CD8-positive, alpha-beta memory T cell (primary cell): ENCODE measurements at regions not wholly inside any gene's neighbourhood (a gene's known extent, or its start where the extent isn't known, plus 50 kb on each side); places are given as distances from the start of the nearest gene placed in this dataset.

Experiments
- CTCF ChIA-PET: fragments of 350-600 bp; sonication (Branson Sonifier 250); formaldehyde crosslinking; loops from one replicate; lab custom pipeline; 2021; ENCODE audit warnings: antibody characterized with exemption; lab: Charles Lee
- POLR2A ChIA-PET: fragments of 350-600 bp; sonication (Branson Sonifier 250); formaldehyde crosslinking; loops from one replicate; lab custom pipeline; 2021; ENCODE audit warnings: antibody characterized with exemption; lab: Charles Lee
- DNase-seq, 5 donors: peaks; one replicate each; pipeline versions ENCODE4 v3.0.0 to v3.0.0-alpha.2; 2020 to 2022; ENCODE audit warnings: mixed read lengths in 1 of 5
- H3K27ac ChIP-seq: one replicate; pipeline ENCODE4 v1.7.0; 2013; ENCODE audit warnings: low read depth, mild to moderate bottlenecking, low read length, moderate library complexity
- H3K27me3 ChIP-seq: 2 replicates; pipeline ENCODE4 v1.7.0; 2013; ENCODE audit warnings: low read length, mild to moderate bottlenecking; ENCODE audit not compliant: insufficient read depth, poor library complexity, severe bottlenecking
- H3K36me3 ChIP-seq: 2 replicates; pipeline ENCODE4 v1.7.0; 2013; ENCODE audit warnings: mild to moderate bottlenecking, low read length, moderate library complexity; ENCODE audit not compliant: insufficient read depth
- H3K4me1 ChIP-seq: 2 replicates; pipeline ENCODE4 v1.7.0; 2013; ENCODE audit warnings: mild to moderate bottlenecking, low read length, moderate library complexity; ENCODE audit not compliant: insufficient read depth
- H3K4me3 ChIP-seq: 2 replicates; pipeline ENCODE4 v1.7.0; 2013; ENCODE audit warnings: mild to moderate bottlenecking, low read length
- H3K9me3 ChIP-seq: 2 replicates; pipeline ENCODE4 v1.7.0; 2013; ENCODE audit warnings: mild to moderate bottlenecking, low read length
- H3K27ac Mint-ChIP-seq, 8 donors: one replicate each; pipeline ENCODE4 v1.8.0; 2020 to 2021; ENCODE audit warnings: mixed read lengths in 8 of 8, mild to moderate bottlenecking in 6 of 8, inconsistent platforms in 3 of 8, moderate library complexity in 3 of 8
- H3K27me3 Mint-ChIP-seq, 2 donors: one replicate each; pipeline ENCODE4 v1.8.0; 2020 to 2021; ENCODE audit warnings: mixed read lengths in 2 of 2, mild to moderate bottlenecking in 1 of 2, moderate library complexity in 1 of 2
- H3K36me3 Mint-ChIP-seq, 3 donors: one replicate each; pipeline ENCODE4 v1.8.0; 2020 to 2021; ENCODE audit warnings: mixed read lengths in 3 of 3, inconsistent platforms in 1 of 3, mild to moderate bottlenecking in 1 of 3
- H3K4me1 Mint-ChIP-seq, 3 donors: one replicate each; pipeline ENCODE4 v1.8.0; 2020 to 2021; ENCODE audit warnings: mixed read lengths in 3 of 3, inconsistent platforms in 1 of 3, mild to moderate bottlenecking in 1 of 3
- H3K4me3 Mint-ChIP-seq, 7 donors: one replicate each; pipeline ENCODE4 v1.8.0; 2020 to 2021; ENCODE audit warnings: mixed read lengths in 7 of 7, mild to moderate bottlenecking in 6 of 7, moderate library complexity in 4 of 7, inconsistent platforms in 2 of 7
- H3K9me3 Mint-ChIP-seq, 5 donors: one replicate each; pipeline ENCODE4 v1.8.0; 2020 to 2022; ENCODE audit warnings: mixed read lengths in 5 of 5, mild to moderate bottlenecking in 3 of 5, moderate library complexity in 2 of 5, inconsistent platforms in 1 of 5

- H3K36me3 ChIP-seq: no peaks in the 10 kb centered on the region
- DNase-seq: no peak
- Mint-ChIP-seq H3K9me3 (peaks cover 6 to 21% (median 12%) of the 10 kb centered on the region in 5 donors), H3K27ac (no peak overlapping the region), H3K4me1 (no peaks in the 10 kb centered on the region), H3K4me3 (no peak overlapping the region), H3K36me3 (peaks cover 0 to 3% (median 0%) of the 10 kb centered on the region in 3 donors), H3K27me3 (peaks cover 27 to 57% of the 10 kb centered on the region in 2 donors)
- H3K27me3 ChIP-seq: no peaks in the 10 kb centered on the region
- ChIA-PET CTCF (no interaction called here), POLR2A (no interaction called here)
- no peak overlapping the region for H3K27ac ChIP-seq
- H3K4me3 ChIP-seq: no peak overlapping the region
- H3K9me3 ChIP-seq: no peaks in the 10 kb centered on the region
- H3K4me1 ChIP-seq: no peaks in the 10 kb centered on the region
These were observed 173.1 kb downstream of the ASB1 start for GRCh38 chr2:238599549-238600505.

GRCh38 chr2:238600506-238601432 lies 174.0 kb downstream of the ASB1 start:
- no peak overlapping the region for H3K27ac ChIP-seq
- no peak overlapping the region for H3K4me3 ChIP-seq
- no peaks in the 10 kb centered on the region for H3K4me1 ChIP-seq
- H3K9me3 ChIP-seq: no peaks in the 10 kb centered on the region
- H3K36me3 ChIP-seq: no peaks in the 10 kb centered on the region
- ChIA-PET CTCF (no interaction called here), POLR2A (no interaction called here)
- H3K9me3 Mint-ChIP-seq: peaks cover 6 to 23% (median 12%) of the 10 kb centered on the region in 5 donors
- H3K4me3 Mint-ChIP-seq: no peak overlapping the region
- H3K27ac Mint-ChIP-seq: no peak overlapping the region
- H3K4me1 Mint-ChIP-seq: no peaks in the 10 kb centered on the region
- H3K27me3 Mint-ChIP-seq: peaks cover 28 to 59% of the 10 kb centered on the region in 2 donors
- H3K27me3 ChIP-seq: no peaks in the 10 kb centered on the region
- H3K36me3 Mint-ChIP-seq: peaks cover 0 to 3% (median 0%) of the 10 kb centered on the region in 3 donors
- no peak for DNase-seq

- H3K4me1 Mint-ChIP-seq: no peaks in the 10 kb centered on the region
- H3K36me3 Mint-ChIP-seq: peaks cover 0 to 3% (median 0%) of the 10 kb centered on the region in 3 donors
- H3K36me3 ChIP-seq: no peaks in the 10 kb centered on the region
- ChIA-PET CTCF (no interaction called here), POLR2A (no interaction called here)
- H3K27ac Mint-ChIP-seq: no peak overlapping the region
- H3K4me3 Mint-ChIP-seq: no peak overlapping the region
- DNase-seq: no peak
- H3K9me3 ChIP-seq: no peaks in the 10 kb centered on the region
- H3K27me3 ChIP-seq: no peaks in the 10 kb centered on the region
- H3K27ac ChIP-seq: no peak overlapping the region
- H3K4me3 ChIP-seq: no peak overlapping the region
- H3K9me3 Mint-ChIP-seq: peaks cover 6 to 23% (median 12%) of the 10 kb centered on the region in 5 donors
- H3K27me3 Mint-ChIP-seq: peaks cover 28 to 59% of the 10 kb centered on the region in 2 donors
- H3K4me1 ChIP-seq: no peaks in the 10 kb centered on the region
These were observed 174.9 kb downstream of the ASB1 start for GRCh38 chr2:238601433-238602222.

- H3K9me3 Mint-ChIP-seq: peaks cover 6 to 26% (median 12%) of the 10 kb centered on the region in 5 donors
- ChIA-PET CTCF (no interaction called here), POLR2A (no interaction called here)
These were observed 175.7 kb downstream of the ASB1 start for GRCh38 chr2:238602223-238602960.

GRCh38 chr2:238603596-238603995 lies 176.9 kb downstream of the ASB1 start:
- peaks cover 27 to 50% of the 10 kb centered on the region in 2 donors for H3K27me3 Mint-ChIP-seq
- no peaks in the 10 kb centered on the region for H3K9me3 ChIP-seq
- H3K27ac ChIP-seq: no peak overlapping the region
- H3K27ac Mint-ChIP-seq: no peak overlapping the region
- no peaks in the 10 kb centered on the region for H3K36me3 ChIP-seq
- H3K4me1 ChIP-seq: no peaks in the 10 kb centered on the region
- H3K4me3 ChIP-seq: no peak overlapping the region
- H3K4me1 Mint-ChIP-seq: no peaks in the 10 kb centered on the region
- peaks cover 0 to 2% (median 0%) of the 10 kb centered on the region in 3 donors for H3K36me3 Mint-ChIP-seq
- no peak for DNase-seq
- no peak overlapping the region for H3K4me3 Mint-ChIP-seq
- POLR2A ChIA-PET: no interaction called here
- H3K9me3 Mint-ChIP-seq: peaks cover 7 to 38% (median 16%) of the 10 kb centered on the region in 5 donors
- H3K27me3 ChIP-seq: no peaks in the 10 kb centered on the region
- CTCF ChIA-PET: no interaction called here

More at GRCh38 chr2:238602223-238602960, 175.7 kb downstream of the ASB1 start:
- Histone ChIP-seq H3K9me3 (no peaks in the 10 kb centered on the region), H3K4me1 (no peaks in the 10 kb centered on the region), H3K36me3 (no peaks in the 10 kb centered on the region), H3K27me3 (no peaks in the 10 kb centered on the region), H3K27ac (no peak overlapping the region), H3K4me3 (no peak overlapping the region)
- peaks cover 28 to 59% of the 10 kb centered on the region in 2 donors for H3K27me3 Mint-ChIP-seq
- no peak for DNase-seq
- H3K4me3 Mint-ChIP-seq: no peak overlapping the region
- H3K36me3 Mint-ChIP-seq: peaks cover 0 to 3% (median 0%) of the 10 kb centered on the region in 3 donors
- H3K27ac Mint-ChIP-seq: no peak overlapping the region
- no peaks in the 10 kb centered on the region for H3K4me1 Mint-ChIP-seq

GRCh38 chr2:238606311-238606710 lies 179.6 kb downstream of the ASB1 start:
- no peaks in the 10 kb centered on the region for H3K36me3 ChIP-seq
- CTCF ChIA-PET: no interaction called here

GRCh38 chr2:238613610-238614009 lies 186.9 kb downstream of the ASB1 start:
- no peaks in the 10 kb centered on the region for H3K4me1 ChIP-seq
- H3K4me3 Mint-ChIP-seq: no peak overlapping the region
- no peaks in the 10 kb centered on the region for H3K9me3 ChIP-seq
- no peaks in the 10 kb centered on the region for H3K36me3 Mint-ChIP-seq
- no peak overlapping the region for H3K4me3 ChIP-seq
- no peak overlapping the region for H3K27ac ChIP-seq
- H3K4me1 Mint-ChIP-seq: no peaks in the 10 kb centered on the region
- ChIA-PET CTCF (no interaction called here), POLR2A (no interaction called here)
- H3K27me3 Mint-ChIP-seq: peaks cover 10 to 11% of the 10 kb centered on the region in 2 donors
- no peak overlapping the region for H3K27ac Mint-ChIP-seq
- peaks cover 0 to 13% (median 2%) of the 10 kb centered on the region in 5 donors for H3K9me3 Mint-ChIP-seq
- DNase-seq: no peak
- no peaks in the 10 kb centered on the region for H3K36me3 ChIP-seq
- H3K27me3 ChIP-seq: no peaks in the 10 kb centered on the region

More at GRCh38 chr2:238606311-238606710, 179.6 kb downstream of the ASB1 start:
- no peaks in the 10 kb centered on the region for H3K4me1 ChIP-seq
- H3K27ac Mint-ChIP-seq: no peak overlapping the region
- no peaks in the 10 kb centered on the region for H3K27me3 ChIP-seq
- H3K9me3 ChIP-seq: no peaks in the 10 kb centered on the region
- H3K4me3 Mint-ChIP-seq: no peak overlapping the region
- H3K9me3 Mint-ChIP-seq: peaks cover 12 to 45% (median 18%) of the 10 kb centered on the region in 5 donors
- no peaks in the 10 kb centered on the region for H3K4me1 Mint-ChIP-seq
- H3K4me3 ChIP-seq: no peak overlapping the region
- no peak for DNase-seq
- peaks cover 0 to 2% (median 0%) of the 10 kb centered on the region in 3 donors for H3K36me3 Mint-ChIP-seq
- no peak overlapping the region for H3K27ac ChIP-seq
- POLR2A ChIA-PET: no interaction called here
- peaks cover 23 to 35% of the 10 kb centered on the region in 2 donors for H3K27me3 Mint-ChIP-seq
